COR-L47 (cell line): ENCODE measurements at regions not wholly inside any gene's neighbourhood (a gene's known extent, or its start where the extent isn't known, plus 50 kb on each side); places are given as distances from the start of the nearest gene placed in this dataset.
"Not testable (repeated sequence)": the region's sequence is repeated elsewhere in the genome, so short reads cannot be mapped to it uniquely, and the experiment has no call there.

Experiments used
- DNase-seq: peaks from one replicate; lab custom pipeline; 2025; lab: John Stamatoyannopoulos, UW

- no peak for DNase-seq
Observed at GRCh38 chr6:103167345-103168071, 1692.2 kb downstream of the HACE1 start.

DNA sequence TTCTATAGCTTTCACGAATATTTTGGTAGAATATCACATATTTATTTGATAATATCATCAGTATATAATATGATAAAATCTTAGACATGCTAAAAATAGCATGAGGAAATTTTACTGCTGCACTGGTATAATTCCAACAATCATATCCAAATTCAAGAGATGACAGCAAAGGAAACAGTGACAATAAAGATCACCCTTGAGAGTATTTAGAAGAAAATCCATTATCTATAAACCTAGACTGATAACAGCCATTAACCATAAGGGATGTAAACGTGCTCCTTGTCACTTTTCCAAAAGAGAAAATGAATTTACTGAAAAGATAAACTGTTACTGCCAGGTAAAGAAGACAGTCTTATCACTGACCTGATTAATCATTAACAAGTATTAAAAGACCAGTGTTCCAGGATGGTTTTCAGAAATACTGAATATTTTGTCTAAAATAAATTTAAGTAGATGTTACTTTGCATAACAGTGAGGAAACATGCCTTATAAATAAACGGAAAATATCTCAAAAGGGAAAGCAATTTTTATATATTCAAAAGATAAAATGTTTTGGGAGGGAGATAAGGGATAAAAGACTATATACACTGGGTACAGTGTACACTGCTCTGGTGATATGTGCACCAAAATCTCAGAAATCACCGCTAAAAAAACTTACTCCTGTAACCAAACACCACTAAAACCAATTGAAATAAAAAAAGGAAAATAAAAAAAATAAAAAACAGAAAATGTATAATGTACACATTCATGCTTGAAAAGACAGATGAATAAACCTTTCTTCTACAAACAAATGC is 1704.7 kb downstream of the HACE1 start:
- no peak for DNase-seq

- no peak for DNase-seq
Observed at GRCh38 chr6:103153016-103153415, 1706.7 kb downstream of the HACE1 start.

GRCh38 chr6:103142902-103143301 is 1716.8 kb downstream of the HACE1 start:
- no peak for DNase-seq

GRCh38 chr6:103140308-103141027 is 1719.3 kb downstream of the HACE1 start:
- DNase-seq = no peak

DNA sequence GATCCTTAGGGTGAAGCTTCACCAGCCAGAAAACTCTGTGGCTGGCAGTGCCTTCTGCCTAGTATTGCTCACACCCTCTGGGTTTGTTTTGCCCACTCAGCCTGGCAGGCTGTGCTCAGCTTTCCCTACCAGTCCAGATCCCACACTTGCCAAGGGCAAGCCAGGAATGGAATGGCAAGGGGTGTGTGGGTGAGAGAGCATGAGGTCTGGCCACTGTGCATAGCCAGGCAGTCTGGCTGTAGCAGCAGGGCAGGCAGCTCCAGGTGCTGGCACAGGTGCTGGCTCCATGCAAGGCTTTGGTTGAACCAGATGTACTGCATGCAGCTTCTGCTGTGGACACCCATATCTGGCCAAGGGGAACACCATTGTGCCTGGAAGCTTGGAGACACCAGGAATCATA is 1720.3 kb downstream of the HACE1 start:
- no peak for DNase-seq

- DNase-seq = no peak
Observed at GRCh38 chr6:103124471-103124870, 1731.0 kb downstream of the GRIK2 start.

DNA sequence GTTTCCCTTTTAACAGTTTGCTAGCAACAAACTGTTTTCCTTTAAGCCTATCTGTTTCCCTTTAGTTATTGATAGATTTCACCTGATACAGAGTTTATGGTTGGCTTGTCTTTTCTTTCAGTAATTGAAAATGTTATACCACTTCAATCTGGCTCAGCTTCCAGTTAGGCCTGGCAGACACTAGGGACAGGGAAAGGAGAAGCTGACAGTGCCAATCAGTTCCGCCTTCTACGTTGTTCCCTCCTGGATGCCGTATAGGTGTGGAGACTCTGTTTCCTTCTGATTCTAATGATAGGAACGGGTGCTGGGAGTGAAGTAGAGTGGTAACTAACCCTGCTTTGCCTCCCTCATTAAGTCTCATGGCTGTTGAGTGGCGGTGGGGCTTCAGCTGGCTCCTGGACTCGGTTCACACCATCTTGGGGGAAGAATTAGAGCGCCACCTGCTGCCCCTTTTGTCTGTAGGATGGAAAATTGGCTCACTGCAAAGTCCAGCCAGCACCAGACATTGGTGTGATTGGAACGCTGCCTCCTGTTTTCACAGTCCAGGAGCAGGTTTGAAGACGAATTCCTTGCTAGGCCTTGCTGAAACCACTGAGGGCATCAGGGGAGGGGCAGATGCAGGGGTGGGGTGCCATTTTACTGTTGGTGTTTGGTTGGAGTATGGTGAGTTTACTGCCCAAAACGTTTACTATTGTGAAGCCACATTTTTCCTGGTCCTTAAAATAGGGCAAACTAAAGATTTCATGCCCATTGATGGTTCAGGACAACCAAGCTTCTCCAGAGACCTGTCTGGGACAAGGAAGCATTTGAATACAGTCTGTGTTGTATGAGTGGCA is 1729.5 kb downstream of the GRIK2 start:
- peak; percentile 74 for DNase-seq

DNA sequence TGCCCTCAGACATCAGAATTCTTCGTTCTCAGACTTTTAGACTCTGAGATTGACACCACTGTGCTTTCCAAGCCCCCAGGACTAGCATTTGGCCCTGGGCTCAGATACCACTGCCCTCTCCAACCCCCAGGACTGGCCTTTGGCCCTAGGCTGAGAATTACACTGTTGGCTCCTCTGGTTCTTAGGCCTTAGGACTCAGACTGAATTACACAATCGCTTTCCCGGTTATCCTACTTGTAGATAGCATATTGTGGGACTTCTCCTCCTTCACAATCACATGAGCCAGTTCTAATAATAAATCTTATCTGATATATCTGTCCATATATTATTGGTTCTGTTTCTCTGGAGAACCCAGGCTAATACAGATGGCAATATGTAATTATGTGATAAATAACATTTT is 1725.5 kb downstream of the GRIK2 start:
- DNase-seq = no peak

DNA sequence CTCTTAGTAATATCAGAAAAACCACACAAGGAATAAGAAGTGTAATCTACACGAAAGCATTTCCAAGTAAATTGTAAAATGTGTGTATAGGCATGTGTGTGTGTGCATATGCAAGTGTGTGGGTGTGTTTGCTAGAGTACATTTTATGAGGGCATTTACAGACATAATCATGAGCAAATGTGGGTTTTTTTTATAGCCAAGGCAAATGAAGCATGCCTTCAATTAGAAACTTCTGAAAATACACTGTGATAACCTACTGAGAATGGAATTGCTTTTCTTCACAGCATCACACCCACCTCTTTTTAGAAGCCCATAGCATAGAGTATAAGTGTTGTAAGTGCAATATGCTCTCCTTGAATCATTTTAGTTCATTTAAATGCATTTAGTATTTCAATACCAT is 1721.1 kb downstream of the GRIK2 start:
- no peak for DNase-seq

- DNase-seq = no peak
Observed at GRCh38 chr6:103113416-103113815, 1719.9 kb downstream of the GRIK2 start.

GRCh38 chr6:103107985-103108384 is 1714.5 kb downstream of the GRIK2 start:
- DNase-seq = no peak

- DNase-seq = no peak
Observed at GRCh38 chr6:103105686-103106085, 1712.2 kb downstream of the GRIK2 start.

DNA sequence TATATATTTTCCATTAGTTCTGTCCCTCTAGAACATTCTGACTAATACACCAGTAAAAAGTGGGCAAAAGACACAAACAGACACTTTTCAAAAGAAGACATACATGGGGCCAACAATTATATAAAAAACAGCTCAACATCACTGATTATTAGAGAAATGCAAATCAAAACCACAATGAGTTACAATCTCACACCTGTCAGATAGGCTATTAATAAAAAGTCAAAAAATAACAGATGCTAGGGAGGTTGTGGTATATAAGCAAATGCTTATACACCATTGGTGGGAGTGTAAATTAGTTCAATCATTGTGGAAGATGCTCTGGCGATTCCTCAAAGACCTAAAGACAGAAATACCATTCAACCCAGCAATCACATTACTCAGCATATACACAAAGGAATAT is 1707.8 kb downstream of the GRIK2 start:
- no peak for DNase-seq

DNA sequence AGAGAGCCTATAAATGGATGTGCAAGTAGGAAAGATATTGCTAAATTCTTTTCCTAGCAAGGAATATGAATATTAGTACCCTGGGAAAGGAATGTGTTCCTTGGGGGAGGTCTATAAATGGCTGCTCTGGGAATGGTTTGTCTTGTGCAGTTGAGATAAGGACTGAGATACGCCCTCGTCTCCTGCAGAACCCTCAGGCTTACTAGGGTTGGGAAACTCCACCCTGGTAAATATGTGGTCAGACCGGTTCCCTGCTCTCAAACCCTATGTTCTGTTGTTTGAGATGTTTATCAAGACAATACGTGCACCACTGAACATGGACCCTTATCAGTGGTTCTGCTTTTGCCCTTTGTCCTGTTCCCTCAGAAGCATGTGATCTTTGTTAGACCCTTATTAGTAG is 1698.9 kb downstream of the GRIK2 start:
- not testable (repeated sequence) for DNase-seq

- no peak for DNase-seq
Observed at GRCh38 chr6:103085801-103086200, 1692.3 kb downstream of the GRIK2 start.

GRCh38 chr6:103081876-103082630 is 1688.5 kb downstream of the GRIK2 start:
- DNase-seq = no peak

GRCh38 chr6:103081126-103081525 is 1687.6 kb downstream of the GRIK2 start:
- no peak for DNase-seq

- DNase-seq = no peak
Observed at GRCh38 chr6:103080497-103080896, 1687.0 kb downstream of the GRIK2 start.

DNA sequence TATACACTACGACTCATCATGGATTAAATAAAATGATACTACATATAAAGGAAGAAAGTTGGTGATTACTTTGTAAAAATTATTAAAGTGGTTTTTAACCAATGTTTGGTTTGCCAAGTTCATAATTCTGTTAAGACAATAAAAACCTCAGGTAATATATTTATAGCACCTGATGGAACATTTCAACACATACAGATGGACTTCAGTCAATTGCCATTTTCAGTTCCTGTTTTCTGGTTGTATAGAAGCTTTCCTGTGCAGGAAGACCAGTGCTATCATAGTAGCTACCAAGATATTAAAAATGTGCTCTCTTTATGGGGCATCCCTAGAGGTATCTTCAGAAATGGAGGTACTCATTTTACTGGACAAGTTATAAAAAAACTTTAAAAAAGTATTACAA is 1686.4 kb downstream of the GRIK2 start:
- no peak for DNase-seq

DNA sequence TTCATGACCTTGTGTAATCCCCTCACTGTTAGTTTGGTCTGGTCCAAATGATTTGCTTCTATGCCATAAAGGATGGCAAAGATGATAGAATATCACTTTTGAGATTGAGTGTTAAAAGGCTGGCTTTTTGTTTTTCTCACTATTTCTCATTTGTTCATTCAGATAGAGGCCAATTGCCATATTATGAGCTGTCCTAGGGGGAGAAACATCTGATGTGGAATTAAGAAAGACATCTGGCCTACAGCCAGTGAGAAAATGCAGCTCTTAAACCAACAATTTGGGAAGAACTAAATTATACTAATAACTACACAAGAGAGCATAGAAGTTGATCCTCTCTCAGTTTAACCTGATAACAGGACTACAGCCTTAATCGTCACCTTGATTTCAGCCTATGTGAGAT is 1668.6 kb downstream of the GRIK2 start:
- no peak for DNase-seq
